ENCODE measurements at regions not wholly inside any gene's neighbourhood (a gene's known extent, or its start where the extent isn't known, plus 50 kb on each side); places are given as distances from the start of the nearest gene placed in this dataset.
"Not testable (repeated sequence)": the region's sequence is repeated elsewhere in the genome, so short reads cannot be mapped to it uniquely, and the experiment has no call there.

GRCh38 chr10:130932326-130933007, 379.1 kb downstream of the TCERG1L start:
- DNase-seq (ENCODE audit: low read depth in 2 of 2), result no peak

- DNase-seq (ENCODE audit: low read depth in 2 of 2), result no peak
Observed at GRCh38 chr10:130933008-130933390, 378.5 kb downstream of the TCERG1L start.

GRCh38 chr10:130934293-130935127, 377.0 kb downstream of the TCERG1L start:
- DNase-seq (ENCODE audit: low read depth in 2 of 2), result no peak

- DNase-seq (ENCODE audit: low read depth in 2 of 2), result no peak
Observed at GRCh38 chr10:130935128-130935439, 376.4 kb downstream of the TCERG1L start.

GRCh38 chr10:130935897-130936550, 375.5 kb downstream of the TCERG1L start:
- no peak for DNase-seq (ENCODE audit: low read depth in 2 of 2)

- DNase-seq (ENCODE audit: low read depth in 2 of 2), result no peak
Observed at GRCh38 chr10:130936851-130937250, 374.7 kb downstream of the TCERG1L start.

GRCh38 chr10:130938051-130938450, 373.5 kb downstream of the TCERG1L start:
- DNase-seq (ENCODE audit: low read depth in 2 of 2), result no peak

- not testable (repeated sequence) for DNase-seq (ENCODE audit: low read depth in 2 of 2)
Observed at GRCh38 chr10:130938891-130939290, 372.6 kb downstream of the TCERG1L start.

- DNase-seq (ENCODE audit: low read depth in 2 of 2), result no peak
Observed at GRCh38 chr10:130941886-130942285, 369.6 kb downstream of the TCERG1L start.

- no peak for DNase-seq (ENCODE audit: low read depth in 2 of 2)
Observed at GRCh38 chr10:130952086-130952485, 359.4 kb downstream of the TCERG1L start.

GRCh38 chr10:130954326-130954905, 357.1 kb downstream of the TCERG1L start:
- no peak for DNase-seq (ENCODE audit: low read depth in 2 of 2)

- no peak for DNase-seq (ENCODE audit: low read depth in 2 of 2)
Observed at GRCh38 chr10:130956251-130956650, 355.3 kb downstream of the TCERG1L start.

GRCh38 chr10:130957423-130957822, 354.1 kb downstream of the TCERG1L start:
- no peak for DNase-seq (ENCODE audit: low read depth in 2 of 2)

- DNase-seq (ENCODE audit: low read depth in 2 of 2), result no peak
Observed at GRCh38 chr10:130958003-130958402, 353.5 kb downstream of the TCERG1L start.

GRCh38 chr10:130958981-130959751, 352.4 kb downstream of the TCERG1L start:
- no peak for DNase-seq (ENCODE audit: low read depth in 2 of 2)

- DNase-seq (ENCODE audit: low read depth in 2 of 2), result no peak
Observed at GRCh38 chr10:130959752-130960195, 351.7 kb downstream of the TCERG1L start.

- no peak for DNase-seq (ENCODE audit: low read depth in 2 of 2)
Observed at GRCh38 chr10:130960531-130960930, 351.0 kb downstream of the TCERG1L start.

GRCh38 chr10:130961506-130962239, 349.8 kb downstream of the TCERG1L start:
- DNase-seq (ENCODE audit: low read depth in 2 of 2), result no peak

GRCh38 chr10:130962240-130963051, 349.1 kb downstream of the TCERG1L start:
- no peak for DNase-seq (ENCODE audit: low read depth in 2 of 2)

GRCh38 chr10:130963052-130963393, 348.5 kb downstream of the TCERG1L start:
- no peak for DNase-seq (ENCODE audit: low read depth in 2 of 2)
